Astrocyte (in vitro differentiated cells and primary cell): ENCODE measurements at regions not wholly inside any gene's neighbourhood (a gene's known extent, or its start where the extent isn't known, plus 50 kb on each side); places are given as distances from the start of the nearest gene placed in this dataset.

ENCODE experiments used
- EZH2 ChIP-seq: IDR thresholded peaks from 2 replicates; pipeline ENCODE4 v1.6.1; 2012; ENCODE audit warnings: mild to moderate bottlenecking, low read length, inconsistent platforms; ENCODE audit not compliant: insufficient read depth
- TF ChIP-seq, protein P1 (sequence below): IDR thresholded peaks from 2 replicates; pipeline ENCODE4 v1.5.1; 2011; ENCODE audit warnings: low read depth, mild to moderate bottlenecking, inconsistent platforms, low read length, moderate library complexity; ENCODE audit not compliant: insufficient read depth

DNA sequence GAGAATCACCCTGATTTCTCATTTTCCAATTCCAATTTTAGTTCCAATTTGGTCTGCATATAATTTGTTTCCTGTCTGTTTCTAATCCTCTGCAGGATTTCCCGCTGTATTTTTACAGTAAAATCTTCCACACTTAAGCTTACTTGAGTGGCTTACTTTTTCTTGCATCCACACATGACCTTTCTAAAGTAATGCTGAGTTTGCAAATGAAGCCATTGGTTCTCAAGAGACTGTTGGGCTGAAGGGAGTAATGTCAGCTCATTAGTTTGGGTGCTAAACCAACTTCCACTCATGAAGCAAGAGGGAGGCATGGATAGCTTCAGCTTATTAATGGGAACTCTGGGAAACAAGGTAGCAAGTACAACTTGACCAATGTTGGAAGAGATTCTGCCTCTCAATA is 146.4 kb downstream of the SNX10 start:
- TF ChIP-seq, protein P1, sequence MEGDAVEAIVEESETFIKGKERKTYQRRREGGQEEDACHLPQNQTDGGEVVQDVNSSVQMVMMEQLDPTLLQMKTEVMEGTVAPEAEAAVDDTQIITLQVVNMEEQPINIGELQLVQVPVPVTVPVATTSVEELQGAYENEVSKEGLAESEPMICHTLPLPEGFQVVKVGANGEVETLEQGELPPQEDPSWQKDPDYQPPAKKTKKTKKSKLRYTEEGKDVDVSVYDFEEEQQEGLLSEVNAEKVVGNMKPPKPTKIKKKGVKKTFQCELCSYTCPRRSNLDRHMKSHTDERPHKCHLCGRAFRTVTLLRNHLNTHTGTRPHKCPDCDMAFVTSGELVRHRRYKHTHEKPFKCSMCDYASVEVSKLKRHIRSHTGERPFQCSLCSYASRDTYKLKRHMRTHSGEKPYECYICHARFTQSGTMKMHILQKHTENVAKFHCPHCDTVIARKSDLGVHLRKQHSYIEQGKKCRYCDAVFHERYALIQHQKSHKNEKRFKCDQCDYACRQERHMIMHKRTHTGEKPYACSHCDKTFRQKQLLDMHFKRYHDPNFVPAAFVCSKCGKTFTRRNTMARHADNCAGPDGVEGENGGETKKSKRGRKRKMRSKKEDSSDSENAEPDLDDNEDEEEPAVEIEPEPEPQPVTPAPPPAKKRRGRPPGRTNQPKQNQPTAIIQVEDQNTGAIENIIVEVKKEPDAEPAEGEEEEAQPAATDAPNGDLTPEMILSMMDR = no peak
- TF ChIP-seq EZH2 = no peak
